ENCODE measurements at regions not wholly inside any gene's neighbourhood (a gene's known extent, or its start where the extent isn't known, plus 50 kb on each side); places are given as distances from the start of the nearest gene placed in this dataset.

DNA sequence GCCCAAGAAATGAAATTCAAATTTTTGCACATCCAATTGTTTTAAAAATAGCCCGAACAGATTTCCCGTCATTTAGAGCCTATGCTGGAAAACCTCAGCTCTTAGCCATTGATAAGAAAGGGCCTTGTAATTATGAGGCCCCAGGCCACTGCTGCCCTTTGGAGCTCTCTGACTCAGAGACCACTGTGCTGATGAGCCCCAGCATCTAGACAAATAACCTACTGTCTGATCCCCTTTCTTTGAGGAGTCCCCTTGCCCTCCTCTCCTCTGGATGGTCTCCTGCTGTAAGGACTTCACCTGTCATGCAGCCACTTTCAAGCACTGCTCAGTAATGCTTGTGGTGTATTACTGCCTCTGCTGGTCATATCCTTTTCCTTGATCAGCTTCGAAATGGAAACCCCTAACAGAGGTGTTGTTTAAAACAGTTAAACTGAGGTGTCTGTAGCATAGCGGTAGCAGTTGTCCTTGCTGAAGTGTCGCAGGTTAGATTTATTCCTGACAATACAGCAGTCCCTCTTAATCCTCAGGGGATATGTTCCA, 159.9 kb upstream of the SRRM4 start:
- H3K4me3 ChIP-seq (ENCODE audit: extremely low read depth, insufficient read depth, low read length, poor library complexity, severe bottlenecking), result no peak overlapping the region
- no peak overlapping the region for H3K27ac ChIP-seq (ENCODE audit: low read depth, low read length, severe bottlenecking)
- H3K9me3 ChIP-seq (ENCODE audit: control insufficient read depth, low read length), result no peaks in the 10 kb centered on the region
- H3K36me3 ChIP-seq (ENCODE audit: control insufficient read depth, insufficient read depth, low read length), result no peaks in the 10 kb centered on the region
- 80 to 88% methylated on average over 4 to 5 of the region's 5 CpGs for WGBS, 2 experiments (ENCODE audit: insufficient coverage in 2 of 2)
- H3K4me1 ChIP-seq (ENCODE audit: control insufficient read depth, insufficient read depth, low read length, poor library complexity, severe bottlenecking), result no peaks in the 10 kb centered on the region

DNA sequence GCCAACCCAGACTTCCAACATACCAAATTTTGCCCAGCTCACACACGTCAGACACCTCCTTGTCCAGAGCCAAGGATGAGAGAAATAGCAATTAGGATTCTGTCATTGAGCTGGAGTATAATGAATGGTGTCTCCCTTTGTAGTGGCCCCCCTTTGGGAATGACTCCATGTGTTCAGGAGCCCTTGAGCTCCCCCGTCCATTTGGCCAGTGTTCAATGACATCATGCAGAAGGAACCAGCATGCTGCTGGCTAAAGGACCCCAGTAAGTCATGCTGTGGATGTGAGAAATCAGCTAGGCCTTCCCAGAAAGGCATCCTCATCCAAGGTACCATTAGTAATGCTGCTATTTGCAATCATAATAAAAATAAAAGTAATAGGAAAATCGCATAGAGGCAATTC, 158.8 kb upstream of the SRRM4 start:
- Histone ChIP-seq H3K36me3 (ENCODE audit: control insufficient read depth, insufficient read depth, low read length) (no peaks in the 10 kb centered on the region), H3K27ac (ENCODE audit: low read depth, low read length, severe bottlenecking) (no peak overlapping the region), H3K4me1 (ENCODE audit: control insufficient read depth, insufficient read depth, low read length, poor library complexity, severe bottlenecking) (no peaks in the 10 kb centered on the region), H3K9me3 (ENCODE audit: control insufficient read depth, low read length) (no peaks in the 10 kb centered on the region), H3K4me3 (ENCODE audit: extremely low read depth, insufficient read depth, low read length, poor library complexity, severe bottlenecking) (no peak overlapping the region)
- WGBS, 2 experiments (ENCODE audit: insufficient coverage in 2 of 2), result 78 to 100% methylated on average over 1 to 2 of the region's 3 CpGs

- no peaks in the 10 kb centered on the region for H3K4me1 ChIP-seq (ENCODE audit: control insufficient read depth, insufficient read depth, low read length, poor library complexity, severe bottlenecking)
- H3K9me3 ChIP-seq (ENCODE audit: control insufficient read depth, low read length), result no peaks in the 10 kb centered on the region
- H3K36me3 ChIP-seq (ENCODE audit: control insufficient read depth, insufficient read depth, low read length), result no peaks in the 10 kb centered on the region
- no peak overlapping the region for H3K4me3 ChIP-seq (ENCODE audit: extremely low read depth, insufficient read depth, low read length, poor library complexity, severe bottlenecking)
- H3K27ac ChIP-seq (ENCODE audit: low read depth, low read length, severe bottlenecking), result no peak overlapping the region
- WGBS, 2 experiments (ENCODE audit: insufficient coverage in 2 of 2), result 71% methylated on average over 1 of the region's 1 CpG; no CpG with 5 or more reads in 1 of the 2 experiments
Measured at GRCh38 chr12:118827047-118827446, 154.3 kb upstream of the SRRM4 start.

- no peaks in the 10 kb centered on the region for H3K9me3 ChIP-seq (ENCODE audit: control insufficient read depth, low read length)
- 62 to 100% methylated on average over 3 to 4 of the region's 6 CpGs for WGBS, 2 experiments (ENCODE audit: insufficient coverage in 2 of 2)
- H3K36me3 ChIP-seq (ENCODE audit: control insufficient read depth, insufficient read depth, low read length), result no peaks in the 10 kb centered on the region
- H3K27ac ChIP-seq (ENCODE audit: low read depth, low read length, severe bottlenecking), result no peak overlapping the region
- H3K4me1 ChIP-seq (ENCODE audit: control insufficient read depth, insufficient read depth, low read length, poor library complexity, severe bottlenecking), result no peaks in the 10 kb centered on the region
- no peak overlapping the region for H3K4me3 ChIP-seq (ENCODE audit: extremely low read depth, insufficient read depth, low read length, poor library complexity, severe bottlenecking)
Measured at GRCh38 chr12:118827606-118828005, 153.7 kb upstream of the SRRM4 start.

- H3K9me3 ChIP-seq (ENCODE audit: control insufficient read depth, low read length), result no peaks in the 10 kb centered on the region
- H3K4me3 ChIP-seq (ENCODE audit: extremely low read depth, insufficient read depth, low read length, poor library complexity, severe bottlenecking), result no peak overlapping the region
- H3K36me3 ChIP-seq (ENCODE audit: control insufficient read depth, insufficient read depth, low read length), result no peaks in the 10 kb centered on the region
- 100% methylated on average over 1 of the region's 1 CpG for WGBS, 2 experiments (ENCODE audit: insufficient coverage in 2 of 2)
- H3K4me1 ChIP-seq (ENCODE audit: control insufficient read depth, insufficient read depth, low read length, poor library complexity, severe bottlenecking), result no peaks in the 10 kb centered on the region
- H3K27ac ChIP-seq (ENCODE audit: low read depth, low read length, severe bottlenecking), result no peak overlapping the region
Measured at GRCh38 chr12:118830296-118830695, 151.0 kb upstream of the SRRM4 start.

GRCh38 chr12:118835926-118836325, 145.4 kb upstream of the SRRM4 start:
- no peaks in the 10 kb centered on the region for H3K4me1 ChIP-seq (ENCODE audit: control insufficient read depth, insufficient read depth, low read length, poor library complexity, severe bottlenecking)
- H3K27ac ChIP-seq (ENCODE audit: low read depth, low read length, severe bottlenecking), result no peak overlapping the region
- no peak overlapping the region for H3K4me3 ChIP-seq (ENCODE audit: extremely low read depth, insufficient read depth, low read length, poor library complexity, severe bottlenecking)
- no peaks in the 10 kb centered on the region for H3K9me3 ChIP-seq (ENCODE audit: control insufficient read depth, low read length)
- no peaks in the 10 kb centered on the region for H3K36me3 ChIP-seq (ENCODE audit: control insufficient read depth, insufficient read depth, low read length)
- WGBS, 2 experiments (ENCODE audit: insufficient coverage in 2 of 2), result 100% methylated on average over 1 of the region's 1 CpG

- Histone ChIP-seq H3K36me3 (ENCODE audit: control insufficient read depth, insufficient read depth, low read length) (no peaks in the 10 kb centered on the region), H3K4me1 (ENCODE audit: control insufficient read depth, insufficient read depth, low read length, poor library complexity, severe bottlenecking) (no peaks in the 10 kb centered on the region), H3K4me3 (ENCODE audit: extremely low read depth, insufficient read depth, low read length, poor library complexity, severe bottlenecking) (no peak overlapping the region), H3K27ac (ENCODE audit: low read depth, low read length, severe bottlenecking) (no peak overlapping the region), H3K9me3 (ENCODE audit: control insufficient read depth, low read length) (no peaks in the 10 kb centered on the region)
Measured at GRCh38 chr12:118840399-118840798, 140.9 kb upstream of the SRRM4 start.

- Histone ChIP-seq H3K4me1 (ENCODE audit: control insufficient read depth, insufficient read depth, low read length, poor library complexity, severe bottlenecking) (no peaks in the 10 kb centered on the region), H3K27ac (ENCODE audit: low read depth, low read length, severe bottlenecking) (no peak overlapping the region), H3K4me3 (ENCODE audit: extremely low read depth, insufficient read depth, low read length, poor library complexity, severe bottlenecking) (no peak overlapping the region), H3K36me3 (ENCODE audit: control insufficient read depth, insufficient read depth, low read length) (no peaks in the 10 kb centered on the region), H3K9me3 (ENCODE audit: control insufficient read depth, low read length) (no peaks in the 10 kb centered on the region)
Measured at GRCh38 chr12:118840878-118841277, 140.5 kb upstream of the SRRM4 start.

DNA sequence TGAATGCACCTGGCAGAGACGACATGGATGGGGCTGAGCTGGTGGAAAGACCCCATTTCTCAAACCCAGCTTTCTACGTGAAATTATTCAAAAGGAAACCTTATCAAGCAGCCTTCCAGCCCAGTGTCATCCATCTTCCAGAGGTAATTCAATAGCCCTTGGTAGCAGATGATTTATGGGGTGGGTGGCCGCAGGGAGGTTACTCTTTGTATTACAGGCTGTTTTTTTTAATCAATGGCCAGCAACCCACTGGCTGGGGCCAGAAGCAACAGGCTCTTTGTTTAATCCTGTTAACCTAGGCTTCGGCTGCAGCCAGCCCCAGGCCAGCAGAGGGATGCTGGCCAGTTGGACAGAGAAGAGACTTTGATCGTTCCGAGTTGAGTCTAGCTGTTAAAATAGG, 139.8 kb upstream of the SRRM4 start:
- 69 to 75% methylated on average over 2 to 3 of the region's 6 CpGs for WGBS, 2 experiments (ENCODE audit: insufficient coverage in 2 of 2)
- Histone ChIP-seq H3K9me3 (ENCODE audit: control insufficient read depth, low read length) (no peaks in the 10 kb centered on the region), H3K27ac (ENCODE audit: low read depth, low read length, severe bottlenecking) (no peak overlapping the region), H3K4me3 (ENCODE audit: extremely low read depth, insufficient read depth, low read length, poor library complexity, severe bottlenecking) (no peak overlapping the region), H3K36me3 (ENCODE audit: control insufficient read depth, insufficient read depth, low read length) (no peaks in the 10 kb centered on the region), H3K4me1 (ENCODE audit: control insufficient read depth, insufficient read depth, low read length, poor library complexity, severe bottlenecking) (no peaks in the 10 kb centered on the region)

- Histone ChIP-seq H3K4me1 (ENCODE audit: control insufficient read depth, insufficient read depth, low read length, poor library complexity, severe bottlenecking) (no peaks in the 10 kb centered on the region), H3K4me3 (ENCODE audit: extremely low read depth, insufficient read depth, low read length, poor library complexity, severe bottlenecking) (no peak overlapping the region), H3K27ac (ENCODE audit: low read depth, low read length, severe bottlenecking) (no peak overlapping the region), H3K9me3 (ENCODE audit: control insufficient read depth, low read length) (no peaks in the 10 kb centered on the region), H3K36me3 (ENCODE audit: control insufficient read depth, insufficient read depth, low read length) (no peaks in the 10 kb centered on the region)
- WGBS, 2 experiments (ENCODE audit: insufficient coverage in 2 of 2), result 43 to 65% methylated on average over 1 to 2 of the region's 2 CpGs
Measured at GRCh38 chr12:118842866-118843265, 138.5 kb upstream of the SRRM4 start.

DNA sequence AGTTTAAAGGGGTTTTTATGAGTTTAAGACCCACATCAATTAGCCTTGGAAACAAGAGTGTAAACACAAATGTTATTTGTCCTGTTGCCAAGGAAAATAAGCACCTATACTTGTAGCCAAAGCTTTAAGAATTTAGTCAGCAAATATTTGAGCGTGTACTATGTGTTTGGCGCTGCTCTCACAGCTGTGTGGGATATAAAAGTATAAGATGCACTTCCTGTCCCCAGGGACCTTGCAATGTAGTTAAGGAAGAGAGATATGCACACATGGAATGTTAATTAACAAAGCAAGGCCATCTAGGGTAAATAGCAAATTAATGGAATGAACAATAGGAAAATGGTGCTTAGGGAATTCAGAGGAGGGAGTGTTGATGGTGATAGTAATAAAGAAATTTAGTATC, 134.9 kb upstream of the SRRM4 start:
- no peaks in the 10 kb centered on the region for H3K36me3 ChIP-seq (ENCODE audit: control insufficient read depth, insufficient read depth, low read length)
- WGBS, 2 experiments (ENCODE audit: insufficient coverage in 2 of 2), result 86 to 88% methylated on average over 1 to 2 of the region's 2 CpGs
- H3K27ac ChIP-seq (ENCODE audit: low read depth, low read length, severe bottlenecking), result no peak overlapping the region
- H3K4me3 ChIP-seq (ENCODE audit: extremely low read depth, insufficient read depth, low read length, poor library complexity, severe bottlenecking), result no peak overlapping the region
- no peaks in the 10 kb centered on the region for H3K9me3 ChIP-seq (ENCODE audit: control insufficient read depth, low read length)
- H3K4me1 ChIP-seq (ENCODE audit: control insufficient read depth, insufficient read depth, low read length, poor library complexity, severe bottlenecking), result no peaks in the 10 kb centered on the region

Measured in mesodermal cell (in vitro differentiated cells).